SK-N-SH (cell line): ENCODE measurements at regions not wholly inside any gene's neighbourhood (a gene's known extent, or its start where the extent isn't known, plus 50 kb on each side); places are given as distances from the start of the nearest gene placed in this dataset.

Experiments
- TF ChIP-seq, protein P1 (sequence below): fragments of 200-600 bp; sonication (generic); IDR thresholded peaks from 2 replicates; pipeline ENCODE4 v1.6.1; 2017; ENCODE audit warnings: antibody characterized with exemption, mild to moderate bottlenecking, moderate library complexity
- TF ChIP-seq, protein P2 (sequence below): IDR thresholded peaks from 2 replicates; pipeline ENCODE4 v1.4.0; 2012; ENCODE audit warnings: low read depth

DNA sequence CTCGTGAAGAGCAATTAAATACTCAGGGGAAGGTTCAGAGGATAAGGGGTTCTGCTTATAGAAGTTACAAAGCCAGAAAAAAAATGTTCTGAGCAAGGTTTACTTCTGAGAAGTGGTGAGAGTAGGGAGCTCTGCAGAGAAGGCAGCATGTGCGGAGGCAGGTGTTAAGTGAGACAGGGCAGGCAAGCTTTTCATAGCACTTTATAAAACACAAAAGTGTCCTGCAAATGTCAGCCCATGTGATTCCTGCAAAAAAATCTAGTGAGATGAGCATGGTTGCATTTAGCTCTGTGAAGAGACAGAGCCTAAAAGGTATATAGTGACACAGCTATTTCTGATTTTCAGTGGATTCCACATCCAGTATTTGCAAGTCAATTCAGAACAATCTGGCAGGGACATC lies 223.8 kb upstream of the SYT4 start:
- TF ChIP-seq, protein P1, sequence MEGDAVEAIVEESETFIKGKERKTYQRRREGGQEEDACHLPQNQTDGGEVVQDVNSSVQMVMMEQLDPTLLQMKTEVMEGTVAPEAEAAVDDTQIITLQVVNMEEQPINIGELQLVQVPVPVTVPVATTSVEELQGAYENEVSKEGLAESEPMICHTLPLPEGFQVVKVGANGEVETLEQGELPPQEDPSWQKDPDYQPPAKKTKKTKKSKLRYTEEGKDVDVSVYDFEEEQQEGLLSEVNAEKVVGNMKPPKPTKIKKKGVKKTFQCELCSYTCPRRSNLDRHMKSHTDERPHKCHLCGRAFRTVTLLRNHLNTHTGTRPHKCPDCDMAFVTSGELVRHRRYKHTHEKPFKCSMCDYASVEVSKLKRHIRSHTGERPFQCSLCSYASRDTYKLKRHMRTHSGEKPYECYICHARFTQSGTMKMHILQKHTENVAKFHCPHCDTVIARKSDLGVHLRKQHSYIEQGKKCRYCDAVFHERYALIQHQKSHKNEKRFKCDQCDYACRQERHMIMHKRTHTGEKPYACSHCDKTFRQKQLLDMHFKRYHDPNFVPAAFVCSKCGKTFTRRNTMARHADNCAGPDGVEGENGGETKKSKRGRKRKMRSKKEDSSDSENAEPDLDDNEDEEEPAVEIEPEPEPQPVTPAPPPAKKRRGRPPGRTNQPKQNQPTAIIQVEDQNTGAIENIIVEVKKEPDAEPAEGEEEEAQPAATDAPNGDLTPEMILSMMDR: no peak
- TF ChIP-seq, protein P2, sequence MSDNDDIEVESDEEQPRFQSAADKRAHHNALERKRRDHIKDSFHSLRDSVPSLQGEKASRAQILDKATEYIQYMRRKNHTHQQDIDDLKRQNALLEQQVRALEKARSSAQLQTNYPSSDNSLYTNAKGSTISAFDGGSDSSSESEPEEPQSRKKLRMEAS: no peak
